ENCODE measurements at regions not wholly inside any gene's neighbourhood (a gene's known extent, or its start where the extent isn't known, plus 50 kb on each side); places are given as distances from the start of the nearest gene placed in this dataset.

DNA sequence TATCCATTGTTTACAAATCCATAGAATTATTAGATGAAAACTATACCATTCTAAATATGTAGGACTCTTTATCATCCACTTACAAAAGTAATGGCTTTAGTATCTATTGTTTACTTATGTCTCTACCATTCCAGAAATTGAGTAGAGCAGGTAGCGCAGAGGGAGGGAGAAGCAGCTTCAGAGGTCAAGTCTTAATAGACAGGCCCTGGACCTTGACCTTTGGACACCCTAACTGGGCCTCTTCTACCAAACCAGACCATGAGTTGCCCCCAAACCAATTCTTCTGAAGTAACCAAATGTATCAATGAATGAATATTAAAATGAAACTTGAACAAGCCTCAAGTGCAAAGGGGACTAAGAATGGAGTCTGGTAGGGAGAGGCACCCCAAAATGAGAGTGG, 124.9 kb upstream of the ANKRD55 start:
- in situ Hi-C loops (cut with MboI; ENCODE audit: low pct_unique_long_range_greater_than_20kb, low sequenced_read_pairs, unreplicated experiment): no loop called here
- DNase-seq (ENCODE audit: low spot score): no peak
- TF ChIP-seq, protein P1, sequence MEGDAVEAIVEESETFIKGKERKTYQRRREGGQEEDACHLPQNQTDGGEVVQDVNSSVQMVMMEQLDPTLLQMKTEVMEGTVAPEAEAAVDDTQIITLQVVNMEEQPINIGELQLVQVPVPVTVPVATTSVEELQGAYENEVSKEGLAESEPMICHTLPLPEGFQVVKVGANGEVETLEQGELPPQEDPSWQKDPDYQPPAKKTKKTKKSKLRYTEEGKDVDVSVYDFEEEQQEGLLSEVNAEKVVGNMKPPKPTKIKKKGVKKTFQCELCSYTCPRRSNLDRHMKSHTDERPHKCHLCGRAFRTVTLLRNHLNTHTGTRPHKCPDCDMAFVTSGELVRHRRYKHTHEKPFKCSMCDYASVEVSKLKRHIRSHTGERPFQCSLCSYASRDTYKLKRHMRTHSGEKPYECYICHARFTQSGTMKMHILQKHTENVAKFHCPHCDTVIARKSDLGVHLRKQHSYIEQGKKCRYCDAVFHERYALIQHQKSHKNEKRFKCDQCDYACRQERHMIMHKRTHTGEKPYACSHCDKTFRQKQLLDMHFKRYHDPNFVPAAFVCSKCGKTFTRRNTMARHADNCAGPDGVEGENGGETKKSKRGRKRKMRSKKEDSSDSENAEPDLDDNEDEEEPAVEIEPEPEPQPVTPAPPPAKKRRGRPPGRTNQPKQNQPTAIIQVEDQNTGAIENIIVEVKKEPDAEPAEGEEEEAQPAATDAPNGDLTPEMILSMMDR (IDR thresholded peaks at IDR 0.05; ENCODE audit: extremely low read depth, insufficient read depth, missing control alignments): no peak

DNA sequence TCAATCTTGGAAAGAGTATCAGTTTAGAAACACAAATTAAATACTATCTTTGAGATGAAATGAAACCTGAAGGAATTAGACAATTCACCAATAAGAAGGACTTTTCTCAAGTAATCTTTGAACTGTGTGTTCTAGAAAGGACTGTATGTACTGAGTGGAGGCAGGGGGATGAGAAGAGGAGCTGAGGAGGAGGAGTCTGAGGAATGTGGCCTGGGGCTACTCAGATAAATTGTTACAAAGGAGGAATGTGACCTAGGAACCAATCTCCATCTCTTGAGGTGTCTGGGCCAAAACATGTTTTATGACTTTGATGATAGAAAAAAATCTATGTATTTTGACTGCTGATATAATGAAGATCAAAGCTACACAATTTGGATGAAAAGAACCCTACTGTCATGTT, 124.3 kb upstream of the ANKRD55 start:
- in situ Hi-C loops (cut with MboI; ENCODE audit: low pct_unique_long_range_greater_than_20kb, low sequenced_read_pairs, unreplicated experiment): no loop called here
- DNase-seq (ENCODE audit: low spot score): no peak
- TF ChIP-seq, protein P1 (IDR thresholded peaks at IDR 0.05; ENCODE audit: extremely low read depth, insufficient read depth, missing control alignments): no peak

DNA sequence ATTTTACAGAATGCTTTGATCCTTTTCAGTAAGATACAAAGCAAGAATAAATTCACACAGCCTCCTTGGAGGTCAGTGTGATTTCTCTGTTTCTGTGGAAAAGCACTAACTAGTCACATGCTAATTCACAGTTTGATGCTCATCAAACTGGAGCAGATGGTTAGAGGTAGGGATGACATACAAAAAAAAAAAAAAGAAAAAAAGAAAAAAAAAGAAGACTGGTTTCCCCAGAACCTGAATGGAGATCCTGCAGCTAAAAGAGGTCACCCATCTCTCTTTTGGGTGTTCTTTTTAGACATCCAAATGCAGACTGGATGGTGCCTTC, 123.7 kb upstream of the ANKRD55 start:
- TF ChIP-seq, protein P1 (IDR thresholded peaks at IDR 0.05; ENCODE audit: extremely low read depth, insufficient read depth, missing control alignments): no peak
- in situ Hi-C loops (cut with MboI; ENCODE audit: low pct_unique_long_range_greater_than_20kb, low sequenced_read_pairs, unreplicated experiment): no loop called here
- DNase-seq (ENCODE audit: low spot score): no peak

DNA sequence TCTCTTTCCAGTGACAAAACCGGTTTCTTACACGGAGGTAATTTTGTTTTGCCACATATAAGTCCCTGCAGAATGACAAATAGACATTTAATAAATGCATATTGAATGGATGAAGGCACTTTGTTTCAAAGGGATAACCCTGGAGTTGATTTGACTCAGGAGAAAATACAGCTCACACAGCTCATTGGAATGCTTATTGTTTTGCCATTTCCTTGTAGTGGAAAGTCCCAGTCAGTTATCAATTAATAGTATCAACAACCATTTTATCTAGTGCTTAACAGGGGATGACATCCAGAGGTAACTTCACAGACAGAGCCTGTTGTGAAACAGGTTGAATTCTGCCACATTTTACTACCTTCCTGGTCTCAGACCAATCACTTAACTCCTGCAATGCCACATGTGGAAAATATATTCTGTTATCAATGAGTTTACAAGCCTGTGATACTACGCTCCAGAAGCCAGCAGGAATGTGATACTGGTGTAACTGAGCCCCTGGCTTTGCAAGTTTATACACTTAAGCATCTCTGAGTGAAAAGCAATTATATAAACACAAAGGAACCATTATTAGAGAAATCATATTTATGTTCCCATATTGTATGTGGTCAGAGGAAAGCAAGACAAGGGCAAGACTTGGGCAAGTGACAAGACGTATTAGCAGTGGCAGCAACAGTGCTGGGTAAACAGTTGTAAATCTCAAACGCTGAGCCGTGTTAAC, 123.1 kb upstream of the ANKRD55 start:
- in situ Hi-C loops (cut with MboI; ENCODE audit: low pct_unique_long_range_greater_than_20kb, low sequenced_read_pairs, unreplicated experiment): no loop called here
- no peak for DNase-seq (ENCODE audit: low spot score)
- TF ChIP-seq, protein P1 (IDR thresholded peaks at IDR 0.05; ENCODE audit: extremely low read depth, insufficient read depth, missing control alignments): no peak

DNA sequence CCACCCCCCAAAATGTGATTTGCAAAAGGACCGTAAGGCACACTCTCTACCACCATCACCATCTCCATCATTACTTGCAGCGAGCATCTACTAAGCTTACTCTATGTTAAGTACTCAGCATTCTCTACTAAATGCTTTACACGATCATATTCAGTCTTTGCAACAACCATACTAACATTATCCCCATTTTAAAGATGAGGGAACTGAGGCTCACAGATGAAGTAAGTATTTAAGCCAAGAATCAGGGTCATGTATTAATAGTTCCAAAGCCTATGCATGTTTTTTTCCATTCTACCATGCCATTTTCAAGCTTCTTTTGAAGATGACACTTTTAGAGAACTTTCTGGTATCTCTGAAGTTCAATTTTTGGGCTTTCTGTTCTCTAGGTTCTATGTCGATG, 121.7 kb upstream of the ANKRD55 start:
- no peak for DNase-seq (ENCODE audit: low spot score)
- TF ChIP-seq, protein P1 (IDR thresholded peaks at IDR 0.05; ENCODE audit: extremely low read depth, insufficient read depth, missing control alignments): no peak
- in situ Hi-C loops (cut with MboI; ENCODE audit: low pct_unique_long_range_greater_than_20kb, low sequenced_read_pairs, unreplicated experiment): no loop called here

DNA sequence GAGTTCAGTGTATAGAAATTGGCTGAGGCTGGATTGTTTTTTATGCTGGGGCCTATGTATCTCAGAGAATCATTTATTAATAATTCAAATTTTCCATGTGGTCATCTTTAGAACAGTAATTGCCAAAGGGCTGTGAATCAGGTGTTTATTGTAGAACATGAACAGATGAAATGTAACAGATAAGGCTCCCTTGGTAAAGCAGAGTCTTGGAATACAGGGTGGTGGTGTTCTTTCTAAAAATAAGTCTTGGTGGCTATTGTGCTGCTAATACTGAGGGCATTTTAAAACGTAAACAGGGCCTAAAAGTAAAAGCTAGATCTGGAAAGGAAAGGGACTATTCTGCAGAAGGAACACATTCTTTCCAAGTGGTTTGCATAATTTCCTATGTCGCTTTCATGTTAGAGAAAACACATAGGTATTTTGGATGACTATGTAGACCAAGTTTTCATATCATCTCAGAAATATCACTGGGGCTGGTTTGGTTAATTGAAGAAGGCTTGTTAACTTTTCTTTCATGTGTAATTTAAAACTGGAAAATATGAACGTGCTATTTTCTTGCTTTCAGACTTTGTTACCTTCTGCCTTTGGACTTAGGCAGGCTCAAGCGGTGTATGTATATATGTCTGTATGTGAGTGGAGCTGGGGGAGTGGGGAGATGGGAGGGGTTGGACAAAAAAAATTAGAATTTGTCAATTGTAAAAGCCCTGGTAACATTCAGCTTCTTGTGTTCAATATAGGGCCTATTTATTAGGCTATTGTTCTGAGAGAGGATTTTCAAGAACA, 119.9 kb upstream of the ANKRD55 start:
- TF ChIP-seq, protein P1 (IDR thresholded peaks at IDR 0.05; ENCODE audit: extremely low read depth, insufficient read depth, missing control alignments): no peak
- in situ Hi-C loops (cut with MboI; ENCODE audit: low pct_unique_long_range_greater_than_20kb, low sequenced_read_pairs, unreplicated experiment): no loop called here
- no peak for DNase-seq (ENCODE audit: low spot score)

Data from GM13977 (cell line).